Fibroblast of lung (primary cell): ENCODE measurements at regions not wholly inside any gene's neighbourhood (a gene's known extent, or its start where the extent isn't known, plus 50 kb on each side); places are given as distances from the start of the nearest gene placed in this dataset.

Source experiments
- DNase-seq, 2 donors: peaks; one replicate each; pipeline versions ENCODE4 v3.0.0 to v3.0.0-alpha.2; 2010; ENCODE audit warnings: low read depth in 2 of 2
- H2AFZ ChIP-seq: 2 replicates; pipeline ENCODE4 v1.5.1; 2012; ENCODE audit warnings: low read length, control low read depth, inconsistent platforms
- H3K27ac ChIP-seq: 2 replicates; pipeline ENCODE4 v1.5.1; 2011; ENCODE audit warnings: low read length, control low read depth; ENCODE audit not compliant: insufficient read depth
- H3K27me3 ChIP-seq: 2 replicates; pipeline ENCODE4 v1.5.1; 2011; ENCODE audit warnings: mild to moderate bottlenecking, low read length; ENCODE audit not compliant: control insufficient read depth, insufficient read depth
- H3K36me3 ChIP-seq: 2 replicates; pipeline ENCODE4 v1.5.1; 2011; ENCODE audit warnings: low read length; ENCODE audit not compliant: control insufficient read depth, insufficient read depth
- H3K4me1 ChIP-seq: 2 replicates; pipeline ENCODE4 v1.5.1; 2011; ENCODE audit warnings: low read length; ENCODE audit not compliant: control insufficient read depth, insufficient read depth; ENCODE audit errors: extremely low read depth
- H3K4me2 ChIP-seq: 2 replicates; pipeline ENCODE4 v1.5.1; 2011; ENCODE audit warnings: low read length, control low read depth; ENCODE audit not compliant: insufficient read depth; ENCODE audit errors: extremely low read depth
- H3K4me3 ChIP-seq, 4 experiments: fragments of 200-600 bp in 1 of 4; sonication (generic) in 1 of 4; replicated peaks in 1 of 4; 2 replicates each; pipeline ENCODE4 v1.5.1; 2011 to 2016; ENCODE audit warnings: low read length in 4 of 4, low read depth in 3 of 4, mild to moderate bottlenecking in 3 of 4, control low read depth in 2 of 4, inconsistent platforms in 1 of 4, mixed read lengths in 1 of 4; ENCODE audit not compliant: insufficient read depth in 1 of 4; ENCODE audit errors: control extremely low read depth in 1 of 4
- H3K79me2 ChIP-seq: 2 replicates; pipeline ENCODE4 v1.5.1; 2012; ENCODE audit warnings: mild to moderate bottlenecking, low read length, inconsistent platforms; ENCODE audit not compliant: control insufficient read depth, insufficient read depth
- H3K9ac ChIP-seq: 2 replicates; pipeline ENCODE4 v1.5.1; 2011; ENCODE audit warnings: mild to moderate bottlenecking, low read length, control low read depth; ENCODE audit not compliant: insufficient read depth
- H3K9me3 ChIP-seq: 2 replicates; pipeline ENCODE4 v1.5.1; 2012; ENCODE audit warnings: low read depth, low read length; ENCODE audit not compliant: control insufficient read depth, insufficient read depth
- H4K20me1 ChIP-seq: 2 replicates; pipeline ENCODE4 v1.5.1; 2011; ENCODE audit warnings: low read length; ENCODE audit not compliant: control insufficient read depth, insufficient read depth; ENCODE audit errors: extremely low read depth
- CTCF ChIP-seq, 2 donors: IDR thresholded peaks in 1 of 2; conservative IDR thresholded peaks in 1 of 2; 1 replicate in 1 of 2; 2 replicates in 1 of 2; pipeline ENCODE4 v1.5.1; 2011 to 2012; ENCODE audit warnings: low read length in 2 of 2, control low read depth in 1 of 2, inconsistent platforms in 1 of 2, low read depth in 1 of 2, mild to moderate bottlenecking in 1 of 2
- EZH2 ChIP-seq: IDR thresholded peaks from 2 replicates; pipeline ENCODE4 v1.5.1; 2012; ENCODE audit warnings: low read length, control low read depth, mild to moderate bottlenecking; ENCODE audit errors: missing control alignments

- no peaks in the 10 kb centered on the region for H3K27me3 ChIP-seq
These were observed 125.0 kb upstream of the FBN2 start for GRCh38 chr5:128662997-128663396.

GRCh38 chr5:128665747-128666355, 127.8 kb upstream of the FBN2 start:
- Histone ChIP-seq H3K27ac (no peak overlapping the region), H3K4me1 (no peaks in the 10 kb centered on the region), H3K36me3 (no peaks in the 10 kb centered on the region), H3K4me3 (no peak overlapping the region), H4K20me1 (no peaks in the 10 kb centered on the region), H3K79me2 (no peaks in the 10 kb centered on the region), H3K9ac (no peak overlapping the region), H3K9me3 (no peaks in the 10 kb centered on the region), H3K27me3 (no peaks in the 10 kb centered on the region), H3K4me2 (no peak overlapping the region), H2AFZ (no peak overlapping the region)
- TF ChIP-seq CTCF (conservative IDR thresholded peaks at IDR 0.05 in 1 of 2, IDR thresholded peaks at IDR 0.05 in 1 of 2; ENCODE audit: low read depth in 1 of 2, low read length in 2 of 2) (no peak), EZH2 (no peak)
- no peak for DNase-seq

More at GRCh38 chr5:128662997-128663396, 125.0 kb upstream of the FBN2 start:
- H2AFZ ChIP-seq, result no peak overlapping the region
- H3K4me3 ChIP-seq, result no peak overlapping the region
- no peaks in the 10 kb centered on the region for H4K20me1 ChIP-seq
- TF ChIP-seq EZH2, result no peak
- TF ChIP-seq CTCF (conservative IDR thresholded peaks at IDR 0.05 in 1 of 2, IDR thresholded peaks at IDR 0.05 in 1 of 2; ENCODE audit: low read depth in 1 of 2, low read length in 2 of 2), result no peak
- H3K9ac ChIP-seq, result no peak overlapping the region
- no peaks in the 10 kb centered on the region for H3K4me1 ChIP-seq
- no peak overlapping the region for H3K27ac ChIP-seq
- no peaks in the 10 kb centered on the region for H3K79me2 ChIP-seq
- H3K4me2 ChIP-seq, result no peak overlapping the region
- no peaks in the 10 kb centered on the region for H3K9me3 ChIP-seq
- no peaks in the 10 kb centered on the region for H3K36me3 ChIP-seq
- no peak for DNase-seq

GRCh38 chr5:128667152-128667551, 129.1 kb upstream of the FBN2 start:
- no peaks in the 10 kb centered on the region for H3K36me3 ChIP-seq
- H3K9ac ChIP-seq, result no peak overlapping the region
- TF ChIP-seq CTCF (conservative IDR thresholded peaks at IDR 0.05 in 1 of 2, IDR thresholded peaks at IDR 0.05 in 1 of 2; ENCODE audit: low read depth in 1 of 2, low read length in 2 of 2) (no peak), EZH2 (no peak)
- no peak for DNase-seq
- no peak overlapping the region for H3K27ac ChIP-seq
- no peaks in the 10 kb centered on the region for H3K4me1 ChIP-seq
- H3K9me3 ChIP-seq, result no peaks in the 10 kb centered on the region
- no peaks in the 10 kb centered on the region for H4K20me1 ChIP-seq
- no peak overlapping the region for H3K4me2 ChIP-seq
- H2AFZ ChIP-seq, result no peak overlapping the region
- no peaks in the 10 kb centered on the region for H3K79me2 ChIP-seq
- H3K4me3 ChIP-seq, result no peak overlapping the region
- no peaks in the 10 kb centered on the region for H3K27me3 ChIP-seq
